Neural cell (in vitro differentiated cells): ENCODE measurements at regions not wholly inside any gene's neighbourhood (a gene's known extent, or its start where the extent isn't known, plus 50 kb on each side); places are given as distances from the start of the nearest gene placed in this dataset.

ENCODE experiments used
- CTCF ChIP-seq: fragments of 450-650 bp; IDR thresholded peaks from 2 replicates; pipeline ENCODE4 v1.5.1; 2014; ENCODE audit warnings: antibody characterized with exemption, mild to moderate bottlenecking, moderate library complexity; ENCODE audit not compliant: poor library complexity, severe bottlenecking
- EZH2 ChIP-seq: fragments of 200-600, 300-800 bp; shearing (Covaris generic), sonication (generic); IDR thresholded peaks from 2 replicates; pipeline ENCODE4 v1.6.1; 2014; ENCODE audit warnings: antibody characterized with exemption, low read length, borderline replicate concordance, mild to moderate bottlenecking; ENCODE audit not compliant: insufficient read depth, poor library complexity, severe bottlenecking
- POLR2AphosphoS5 ChIP-seq: IDR thresholded peaks from 2 replicates; pipeline ENCODE4 v1.6.1; 2012
- REST ChIP-seq: IDR thresholded peaks from 2 replicates; pipeline ENCODE4 v1.6.1; 2012; ENCODE audit warnings: borderline replicate concordance
- TAF1 ChIP-seq: IDR thresholded peaks from 2 replicates; pipeline ENCODE4 v1.6.1; 2012; ENCODE audit warnings: low read depth

- TF ChIP-seq EZH2 (no peak), POLR2AphosphoS5 (no peak), CTCF (no peak), REST (no peak), TAF1 (no peak)
Observed at GRCh38 chr4:18529482-18529881, 507.9 kb upstream of the LCORL start.
